ENCODE measurements at regions not wholly inside any gene's neighbourhood (a gene's known extent, or its start where the extent isn't known, plus 50 kb on each side); places are given as distances from the start of the nearest gene placed in this dataset.

- DNase-seq = no peak
These were observed 1318.8 kb upstream of the ACO1 start for GRCh38 chr9:31065691-31066090.

- DNase-seq = no peak
These were observed 1317.0 kb upstream of the ACO1 start for GRCh38 chr9:31067418-31067817.

GRCh38 chr9:31071606-31072286 lies 1312.7 kb upstream of the ACO1 start:
- no peak for DNase-seq

- no peak for DNase-seq
These were observed 1306.3 kb upstream of the ACO1 start for GRCh38 chr9:31078175-31078574.

- DNase-seq = no peak
These were observed 1300.1 kb upstream of the ACO1 start for GRCh38 chr9:31084350-31084749.

GRCh38 chr9:31089549-31090221 lies 1294.8 kb upstream of the ACO1 start:
- no peak for DNase-seq

- DNase-seq = no peak
These were observed 1284.1 kb upstream of the ACO1 start for GRCh38 chr9:31100311-31100710.

- no peak for DNase-seq
These were observed 1280.6 kb upstream of the ACO1 start for GRCh38 chr9:31103836-31104235.

- DNase-seq = no peak
These were observed 1280.2 kb upstream of the ACO1 start for GRCh38 chr9:31104249-31104648.

- no peak for DNase-seq
These were observed 1272.0 kb upstream of the ACO1 start for GRCh38 chr9:31112491-31112890.

- DNase-seq = no peak
These were observed 1270.1 kb upstream of the ACO1 start for GRCh38 chr9:31114346-31114745.

- no peak for DNase-seq
These were observed 1264.5 kb upstream of the ACO1 start for GRCh38 chr9:31119890-31120454.

GRCh38 chr9:31124389-31124788 lies 1260.1 kb upstream of the ACO1 start:
- no peak for DNase-seq

- DNase-seq = no peak
These were observed 1248.9 kb upstream of the ACO1 start for GRCh38 chr9:31135567-31135966.

- DNase-seq = no peak
These were observed 1247.9 kb upstream of the ACO1 start for GRCh38 chr9:31136524-31136923.

- DNase-seq = no peak
These were observed 1247.0 kb upstream of the ACO1 start for GRCh38 chr9:31137176-31138160.

GRCh38 chr9:31140316-31140715 lies 1244.1 kb upstream of the ACO1 start:
- DNase-seq = no peak

- DNase-seq = no peak
These were observed 1242.0 kb upstream of the ACO1 start for GRCh38 chr9:31142456-31142855.

GRCh38 chr9:31144614-31145013 lies 1239.8 kb upstream of the ACO1 start:
- DNase-seq = no peak

- no peak for DNase-seq
These were observed 1237.8 kb upstream of the ACO1 start for GRCh38 chr9:31146485-31147166.

GRCh38 chr9:31153250-31153840 lies 1231.1 kb upstream of the ACO1 start:
- DNase-seq = no peak

GRCh38 chr9:31166516-31166915 lies 1217.9 kb upstream of the ACO1 start:
- DNase-seq = no peak

Data from GOT3 (cell line).